Mucosa of descending colon (tissue), 3 donors: ENCODE measurements at regions not wholly inside any gene's neighbourhood (a gene's known extent, or its start where the extent isn't known, plus 50 kb on each side); places are given as distances from the start of the nearest gene placed in this dataset.
A peak's percentile ranks its signal among the peaks of the same experiment; 100 is the strongest.
"Not testable (repeated sequence)": the region's sequence is repeated elsewhere in the genome, so short reads cannot be mapped to it uniquely, and the experiment has no call there.

ENCODE experiments used
- ATAC-seq: fragments of 200-7000 bp; cut with Tn5 transposase; one replicate; pipeline ENCODE4 v1.9.1; 2020; ENCODE audit warnings: mild to moderate bottlenecking, moderate library complexity
- DNase-seq, 3 donors: peaks; one replicate each; pipeline ENCODE4 v3.0.0-alpha.2; 2020
- H3K36me3 ChIP-seq: fragments of 200-600 bp; one replicate; pipeline ENCODE4 v1.8.0; 2021; ENCODE audit warnings: low read depth, mild to moderate bottlenecking
- H3K4me1 ChIP-seq: fragments of 200-600 bp; one replicate; pipeline ENCODE4 v1.8.0; 2021; ENCODE audit warnings: low read depth, mild to moderate bottlenecking
- H3K4me3 ChIP-seq: fragments of 200-600 bp; one replicate; pipeline ENCODE4 v1.8.0; 2021; ENCODE audit warnings: mild to moderate bottlenecking
- H3K9me3 ChIP-seq: fragments of 200-600 bp; one replicate; pipeline ENCODE4 v1.8.0; 2021; ENCODE audit warnings: mild to moderate bottlenecking
- intact Hi-C, 2 donors: fragments of 100-400 bp; cut with DNase I in 1 of 2; cut with micrococcal nuclease in 1 of 2; formaldehyde crosslinking; loops; one replicate each; pipeline versions ENCODE4 v1.11.0 to v1.11.1; 2022; cut with DNase I, micrococcal nuclease
- donor health status: DM: no; HTN: no; CAD: no; lungs with moderate emphysema.
- donor health status: DM: no; HTN: no; CAD: no.
- donor health status: DM: no; HTN: yes; CAD: no.

DNA sequence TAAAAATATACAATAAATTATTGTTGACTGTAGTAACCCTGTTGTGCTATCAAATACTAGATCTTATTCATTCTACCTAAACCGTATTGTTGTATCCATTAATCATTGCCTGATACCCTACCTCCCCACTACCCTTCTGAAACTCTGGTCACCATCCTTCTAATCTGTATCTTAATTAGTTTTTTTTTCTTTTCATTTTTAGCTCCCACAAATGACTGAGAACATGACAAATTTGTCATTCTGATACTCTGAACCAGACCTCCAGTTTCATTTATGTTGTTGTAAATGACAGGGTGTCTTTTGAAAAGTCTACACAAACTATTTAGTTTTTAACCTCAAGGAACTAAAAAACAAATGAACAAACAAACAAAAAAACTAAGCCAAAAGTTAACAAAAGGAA lies 185.1 kb downstream of the ZFY start:
- H3K36me3 ChIP-seq, ATAC-seq, H3K9me3 ChIP-seq, H3K4me1 ChIP-seq, DNase-seq, intact Hi-C loops, H3K4me3 ChIP-seq: not testable (repeated sequence)

DNA sequence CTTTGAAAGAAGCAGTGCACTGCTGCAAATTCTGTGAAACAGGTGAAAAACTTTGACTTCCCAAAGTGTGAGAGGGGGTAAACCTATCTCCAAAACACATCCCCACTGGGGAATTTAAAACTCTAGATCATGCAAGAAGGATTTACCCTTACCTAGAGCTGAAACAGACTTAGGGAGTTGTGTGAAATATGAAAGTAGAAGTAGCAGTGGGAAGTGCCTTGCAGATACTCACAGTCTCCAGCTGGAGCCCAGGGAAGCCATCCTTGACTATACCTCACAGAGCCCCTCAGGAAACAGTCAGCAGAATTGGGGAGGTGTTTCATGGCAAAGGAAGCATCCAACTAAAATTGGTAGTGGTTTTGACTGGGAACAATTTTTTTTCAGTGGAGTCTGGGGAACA lies 185.5 kb downstream of the ZFY start:
- H3K4me1 ChIP-seq, ATAC-seq, H3K9me3 ChIP-seq, intact Hi-C loops, H3K4me3 ChIP-seq, H3K36me3 ChIP-seq, DNase-seq: not testable (repeated sequence)

GRCh38 chrY:3123482-3123881 lies 188.3 kb downstream of the ZFY start:
- H3K36me3 ChIP-seq, H3K4me1 ChIP-seq, ATAC-seq, intact Hi-C loops, H3K4me3 ChIP-seq, H3K9me3 ChIP-seq: not testable (repeated sequence)
- DNase-seq: peak in 1 of 3 donors; percentile 3

- ATAC-seq, H3K36me3 ChIP-seq, intact Hi-C loops, H3K9me3 ChIP-seq, H3K4me1 ChIP-seq, H3K4me3 ChIP-seq: not testable (repeated sequence)
- DNase-seq: peak in 2 of 3 donors; percentile 49 to 69
Observed at GRCh38 chrY:3171074-3171473, 235.9 kb downstream of the ZFY start.

DNA sequence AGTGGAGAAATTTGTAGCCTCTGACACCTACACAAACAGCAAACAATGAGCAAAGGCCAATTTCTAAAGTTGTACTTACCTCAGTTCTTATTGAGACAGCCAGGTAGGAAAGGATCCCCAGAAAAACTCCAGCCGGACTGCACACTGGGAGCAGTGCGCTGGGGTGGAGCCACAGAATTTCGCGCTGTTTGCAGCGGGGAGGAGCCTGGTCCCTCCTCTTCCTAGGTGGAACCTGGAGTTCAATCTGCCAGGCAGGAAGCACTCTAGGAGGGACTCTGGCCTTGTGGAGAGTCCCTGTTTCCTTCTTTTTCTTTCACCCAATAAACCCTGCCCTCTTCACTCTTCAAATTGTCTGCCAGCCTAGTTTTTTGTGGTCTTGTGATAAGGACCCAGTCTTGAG lies 259.9 kb downstream of the ZFY start:
- H3K4me1 ChIP-seq, intact Hi-C loops, H3K4me3 ChIP-seq, ATAC-seq, H3K36me3 ChIP-seq, DNase-seq, H3K9me3 ChIP-seq: not testable (repeated sequence)

GRCh38 chrY:3202287-3202686 lies 267.1 kb downstream of the ZFY start:
- ATAC-seq, H3K4me3 ChIP-seq, DNase-seq, intact Hi-C loops, H3K9me3 ChIP-seq, H3K4me1 ChIP-seq, H3K36me3 ChIP-seq: not testable (repeated sequence)

DNA sequence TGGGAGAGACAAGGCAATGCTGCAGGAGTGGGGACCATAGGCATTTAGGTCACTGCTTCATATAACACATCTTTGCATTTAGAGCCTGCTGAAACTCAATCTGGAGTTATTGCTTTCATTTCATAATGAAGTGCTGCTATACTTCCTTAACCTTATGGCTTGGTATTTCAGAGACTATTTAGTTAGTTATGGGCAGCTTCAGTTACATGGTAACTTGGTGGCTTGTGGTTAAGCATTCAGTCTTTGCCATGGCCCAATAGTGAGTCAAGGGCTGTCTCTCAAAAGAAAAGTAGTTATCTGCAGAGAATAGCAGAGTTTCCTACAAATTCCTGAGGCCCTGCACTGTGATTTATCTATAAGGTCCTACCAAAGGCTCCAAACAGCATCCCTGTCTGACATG lies 271.6 kb downstream of the ZFY start:
- intact Hi-C loops, ATAC-seq, H3K4me3 ChIP-seq, H3K9me3 ChIP-seq, H3K4me1 ChIP-seq, H3K36me3 ChIP-seq, DNase-seq: not testable (repeated sequence)

DNA sequence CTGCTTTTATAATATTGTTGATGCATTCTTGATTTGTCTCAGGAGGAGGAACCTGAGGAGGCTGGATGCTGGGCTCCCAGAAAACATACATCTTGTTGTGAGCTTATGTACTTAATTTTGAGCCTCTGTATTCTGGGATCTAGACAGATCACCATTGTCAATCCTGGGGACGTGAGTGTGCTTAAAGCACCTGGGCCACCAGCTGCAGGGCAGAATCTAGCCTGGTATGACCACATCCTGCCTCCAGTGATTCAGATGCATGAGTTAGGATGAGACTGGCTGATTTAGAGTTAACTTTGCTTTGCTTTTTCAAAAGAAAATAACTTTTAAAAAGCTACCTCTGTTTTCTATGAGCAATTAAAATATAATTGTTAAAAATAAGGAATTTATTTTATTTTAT lies 278.0 kb downstream of the ZFY start:
- H3K4me3 ChIP-seq, H3K36me3 ChIP-seq, intact Hi-C loops, ATAC-seq, H3K9me3 ChIP-seq, DNase-seq, H3K4me1 ChIP-seq: not testable (repeated sequence)

DNA sequence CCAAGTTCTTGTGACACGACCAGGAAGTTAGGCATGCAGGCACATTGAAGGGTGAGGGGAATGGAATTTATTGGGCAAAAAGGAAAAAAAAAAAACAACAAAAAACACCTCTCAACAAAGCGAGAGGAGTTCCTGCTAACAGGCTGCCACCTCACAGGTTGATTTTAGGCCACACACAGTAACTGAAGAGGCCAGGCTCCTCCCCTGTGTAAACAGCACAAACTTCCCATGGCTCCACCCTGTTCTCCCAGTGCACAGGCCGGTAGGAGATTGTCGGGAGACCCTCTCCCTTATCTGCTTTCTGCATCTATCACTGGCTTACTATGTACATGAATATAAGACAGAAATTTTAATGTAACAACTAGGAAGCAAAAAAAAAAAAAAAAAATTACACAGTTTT lies 283.0 kb downstream of the ZFY start:
- H3K9me3 ChIP-seq, H3K4me3 ChIP-seq, intact Hi-C loops, ATAC-seq, H3K36me3 ChIP-seq, DNase-seq, H3K4me1 ChIP-seq: not testable (repeated sequence)

DNA sequence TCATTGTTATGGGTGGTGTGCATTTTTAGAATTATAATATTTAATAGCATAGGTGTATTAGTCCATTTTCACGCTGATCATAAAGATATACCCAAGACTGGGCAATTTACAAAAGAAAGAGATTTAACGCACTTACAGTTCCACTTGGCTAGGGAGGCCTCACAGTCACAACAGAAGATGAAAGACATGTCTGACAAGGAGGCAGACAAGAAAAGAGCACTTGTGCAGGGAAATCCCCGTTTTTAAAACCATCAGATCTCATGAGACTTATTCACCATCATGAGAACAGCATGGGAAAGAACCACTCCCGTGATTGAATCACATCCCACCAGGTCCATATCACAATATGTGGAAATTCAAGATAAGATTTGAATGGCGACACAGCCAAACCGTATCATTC lies 283.4 kb downstream of the ZFY start:
- ATAC-seq, intact Hi-C loops, H3K4me1 ChIP-seq: not testable (repeated sequence)

GRCh38 chrY:3262911-3263310 lies 316.0 kb upstream of the TGIF2LY start:
- H3K4me3 ChIP-seq, H3K4me1 ChIP-seq, H3K9me3 ChIP-seq, intact Hi-C loops, H3K36me3 ChIP-seq, DNase-seq, ATAC-seq: not testable (repeated sequence)

More for the DNA sequence above, 283.4 kb downstream of the ZFY start:
- not testable (repeated sequence) for H3K4me3 ChIP-seq, H3K36me3 ChIP-seq, DNase-seq, H3K9me3 ChIP-seq

DNA sequence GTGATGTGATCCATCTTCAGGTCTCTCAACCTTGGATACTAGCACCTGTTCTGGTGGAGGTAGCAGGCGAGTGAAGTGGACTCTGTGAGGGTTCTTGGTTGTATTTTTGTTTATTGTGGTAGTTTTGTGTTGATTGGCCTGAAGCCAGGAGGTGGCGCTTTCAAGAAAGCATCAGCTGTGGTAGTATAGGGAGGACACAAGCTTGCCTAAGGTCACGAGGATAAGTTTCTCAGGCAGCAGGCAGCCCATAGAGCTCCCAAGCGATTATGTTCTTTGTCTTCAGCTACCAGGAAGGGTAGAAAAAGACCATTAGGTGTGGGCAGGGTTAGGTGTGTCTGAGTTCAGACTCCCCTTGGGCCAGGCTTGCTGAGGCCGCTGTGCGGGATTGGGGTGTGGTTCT lies 290.8 kb upstream of the TGIF2LY start:
- intact Hi-C loops, ATAC-seq, H3K9me3 ChIP-seq, H3K4me3 ChIP-seq, H3K4me1 ChIP-seq, DNase-seq, H3K36me3 ChIP-seq: not testable (repeated sequence)

- intact Hi-C loops, H3K36me3 ChIP-seq, ATAC-seq, H3K9me3 ChIP-seq, DNase-seq, H3K4me3 ChIP-seq, H3K4me1 ChIP-seq: not testable (repeated sequence)
Observed at GRCh38 chrY:3297235-3297634, 281.6 kb upstream of the TGIF2LY start.

DNA sequence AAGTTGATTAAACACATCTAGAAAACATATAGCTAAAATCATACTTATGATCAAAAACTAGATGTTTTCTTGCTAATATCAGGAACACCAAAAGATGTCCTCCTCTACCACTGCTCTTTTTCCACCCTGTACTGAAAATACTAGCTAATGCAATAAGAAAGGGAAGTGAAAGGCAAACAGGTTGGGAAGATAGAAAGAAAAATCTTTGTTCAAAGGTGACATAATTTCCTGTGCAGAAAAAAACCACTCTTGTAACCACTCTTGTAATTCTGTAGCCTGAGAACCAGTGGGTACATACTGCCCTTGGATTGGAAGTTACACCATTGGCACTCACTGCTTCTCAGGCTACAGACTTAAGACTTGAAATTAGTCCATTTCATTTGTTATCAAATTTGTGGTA lies 258.9 kb upstream of the TGIF2LY start:
- H3K4me1 ChIP-seq, ATAC-seq, intact Hi-C loops, DNase-seq, H3K4me3 ChIP-seq, H3K9me3 ChIP-seq, H3K36me3 ChIP-seq: not testable (repeated sequence)

GRCh38 chrY:3367535-3367934 lies 211.3 kb upstream of the TGIF2LY start:
- H3K4me1 ChIP-seq, intact Hi-C loops, H3K36me3 ChIP-seq, ATAC-seq, DNase-seq, H3K9me3 ChIP-seq, H3K4me3 ChIP-seq: not testable (repeated sequence)

DNA sequence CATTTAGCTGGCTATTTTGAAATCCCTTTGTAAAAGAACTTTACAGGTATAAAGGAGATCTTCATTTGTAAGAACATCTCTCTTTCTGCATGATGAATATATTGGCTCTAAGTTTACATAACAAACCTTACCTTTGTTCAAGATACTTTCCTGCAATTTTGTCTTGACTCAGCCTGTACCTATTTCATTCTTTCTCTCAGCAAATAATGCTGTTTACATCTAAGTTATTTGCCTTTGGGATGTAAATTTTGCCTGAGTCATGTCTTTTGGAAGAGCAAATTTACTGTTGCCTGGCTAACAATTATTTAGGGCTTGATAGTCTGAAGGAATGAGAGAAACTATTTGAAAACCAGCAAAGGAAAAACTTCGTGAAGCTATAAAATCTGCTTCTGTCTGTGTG lies 210.4 kb upstream of the TGIF2LY start:
- intact Hi-C loops, DNase-seq: not testable (repeated sequence)

More for the DNA sequence above, 210.4 kb upstream of the TGIF2LY start:
- not testable (repeated sequence) for H3K36me3 ChIP-seq, H3K9me3 ChIP-seq, H3K4me3 ChIP-seq, ATAC-seq, H3K4me1 ChIP-seq
